ENCODE measurements at regions not wholly inside any gene's neighbourhood (a gene's known extent, or its start where the extent isn't known, plus 50 kb on each side); places are given as distances from the start of the nearest gene placed in this dataset.

- Mint-ChIP-seq H3K4me1 (ENCODE audit: low read depth) (peaks cover 21% of the 10 kb centered on the region), H3K27me3 (no peaks in the 10 kb centered on the region), H3K27ac (no peak overlapping the region), H3K9me3 (ENCODE audit: low read depth) (no peaks in the 10 kb centered on the region), H3K36me3 (ENCODE audit: insufficient read depth) (no peaks in the 10 kb centered on the region), H3K4me3 (ENCODE audit: low read depth) (no peak overlapping the region)
- DNase-seq (ENCODE audit: low spot score, unreplicated experiment), result no peak
- TF ChIP-seq CTCF (IDR thresholded peaks at IDR 0.05; ENCODE audit: unreplicated experiment), result no peak
These were observed 387.5 kb upstream of the TMPO start for GRCh38 chr12:98127854-98128253.

GRCh38 chr12:98136544-98136943 lies 378.8 kb upstream of the TMPO start:
- no peak for DNase-seq (ENCODE audit: low spot score, unreplicated experiment)
- H3K4me1 Mint-ChIP-seq (ENCODE audit: low read depth), result no peaks in the 10 kb centered on the region
- H3K27ac Mint-ChIP-seq, result no peak overlapping the region
- H3K9me3 Mint-ChIP-seq (ENCODE audit: low read depth), result no peaks in the 10 kb centered on the region
- TF ChIP-seq CTCF (IDR thresholded peaks at IDR 0.05; ENCODE audit: unreplicated experiment), result no peak
- H3K27me3 Mint-ChIP-seq, result no peaks in the 10 kb centered on the region
- no peak overlapping the region for H3K4me3 Mint-ChIP-seq (ENCODE audit: low read depth)
- no peaks in the 10 kb centered on the region for H3K36me3 Mint-ChIP-seq (ENCODE audit: insufficient read depth)

- H3K4me1 Mint-ChIP-seq (ENCODE audit: low read depth), result no peaks in the 10 kb centered on the region
- no peak for DNase-seq (ENCODE audit: low spot score, unreplicated experiment)
- no peaks in the 10 kb centered on the region for H3K9me3 Mint-ChIP-seq (ENCODE audit: low read depth)
- H3K27me3 Mint-ChIP-seq, result no peaks in the 10 kb centered on the region
- no peak overlapping the region for H3K27ac Mint-ChIP-seq
- no peak for TF ChIP-seq CTCF (IDR thresholded peaks at IDR 0.05; ENCODE audit: unreplicated experiment)
- H3K4me3 Mint-ChIP-seq (ENCODE audit: low read depth), result no peak overlapping the region
- no peaks in the 10 kb centered on the region for H3K36me3 Mint-ChIP-seq (ENCODE audit: insufficient read depth)
These were observed 378.1 kb upstream of the TMPO start for GRCh38 chr12:98137278-98137677.

- H3K27me3 Mint-ChIP-seq, result no peaks in the 10 kb centered on the region
- H3K4me1 Mint-ChIP-seq (ENCODE audit: low read depth), result peaks cover 8% of the 10 kb centered on the region
- H3K9me3 Mint-ChIP-seq (ENCODE audit: low read depth), result no peaks in the 10 kb centered on the region
- no peak for DNase-seq (ENCODE audit: low spot score, unreplicated experiment)
- TF ChIP-seq CTCF (IDR thresholded peaks at IDR 0.05; ENCODE audit: unreplicated experiment), result no peak
- H3K4me3 Mint-ChIP-seq (ENCODE audit: low read depth), result no peak overlapping the region
- no peaks in the 10 kb centered on the region for H3K36me3 Mint-ChIP-seq (ENCODE audit: insufficient read depth)
- H3K27ac Mint-ChIP-seq, result no peak overlapping the region
These were observed 370.4 kb upstream of the TMPO start for GRCh38 chr12:98144953-98145352.

GRCh38 chr12:98146043-98146442 lies 369.3 kb upstream of the TMPO start:
- no peaks in the 10 kb centered on the region for H3K9me3 Mint-ChIP-seq (ENCODE audit: low read depth)
- no peak overlapping the region for H3K27ac Mint-ChIP-seq
- peaks cover 8% of the 10 kb centered on the region for H3K4me1 Mint-ChIP-seq (ENCODE audit: low read depth)
- no peaks in the 10 kb centered on the region for H3K36me3 Mint-ChIP-seq (ENCODE audit: insufficient read depth)
- no peak overlapping the region for H3K4me3 Mint-ChIP-seq (ENCODE audit: low read depth)
- no peak for DNase-seq (ENCODE audit: low spot score, unreplicated experiment)
- no peaks in the 10 kb centered on the region for H3K27me3 Mint-ChIP-seq
- TF ChIP-seq CTCF (IDR thresholded peaks at IDR 0.05; ENCODE audit: unreplicated experiment), result no peak

Measured in progenitor cell of endocrine pancreas (in vitro differentiated cells).